ENCODE measurements at regions not wholly inside any gene's neighbourhood (a gene's known extent, or its start where the extent isn't known, plus 50 kb on each side); places are given as distances from the start of the nearest gene placed in this dataset.

DNA sequence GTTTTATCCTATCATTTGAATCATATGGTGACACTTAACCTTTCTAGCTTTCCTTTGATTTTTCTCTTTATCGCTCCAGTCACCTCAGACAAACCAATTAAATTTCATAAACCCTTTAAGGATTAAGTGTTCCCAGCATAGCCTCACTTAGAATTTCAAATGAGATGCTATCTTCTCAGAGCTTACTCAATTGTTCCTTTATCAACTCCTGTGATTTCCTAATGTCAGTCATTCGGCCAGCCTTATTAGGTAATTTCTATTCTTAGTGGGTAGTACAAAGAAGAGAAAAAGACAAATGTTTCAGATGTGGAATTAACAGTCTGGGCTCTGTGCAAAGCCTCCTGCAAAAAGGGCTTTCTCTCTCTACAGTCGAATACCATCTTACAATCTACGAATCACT lies 77.1 kb upstream of the CCDC90B start:
- Mint-ChIP-seq H3K36me3 (ENCODE audit: low read depth) (no peaks in the 10 kb centered on the region), H3K4me1 (ENCODE audit: low read depth) (no peaks in the 10 kb centered on the region), H3K27ac (no peak overlapping the region), H3K4me3 (no peak overlapping the region), H3K27me3 (peaks cover 5% of the 10 kb centered on the region), H3K9me3 (peaks cover 11% of the 10 kb centered on the region)
- POLR2A ChIA-PET = no interaction called here
- H3K27ac ChIP-seq (ENCODE audit: low read depth in 1 of 2, low read length in 2 of 2) = no peak overlapping the region
- H3K9me3 ChIP-seq (ENCODE audit: control insufficient read depth in 1 of 2, insufficient read depth in 1 of 2, low read length in 2 of 2) = peaks cover 3 to 14% of the 10 kb centered on the region in 2 experiments
- TF ChIP-seq CTCF (IDR thresholded peaks at IDR 0.05) = no peak
- CTCF ChIA-PET = no interaction called here
- intact Hi-C loops (cut with DNase I, micrococcal nuclease) = no loop called here
- DNase-seq (no peak), ATAC-seq (ENCODE audit: poor library complexity) (no peak)
- no peaks in the 10 kb centered on the region for H3K27me3 ChIP-seq (ENCODE audit: control insufficient read depth in 1 of 2, insufficient read depth in 2 of 2, low read length in 2 of 2)
- H3K36me3 ChIP-seq (ENCODE audit: insufficient read depth, low read length) = no peaks in the 10 kb centered on the region
- no peaks in the 10 kb centered on the region for H3K4me1 ChIP-seq (ENCODE audit: insufficient read depth, low read length)
- no peak overlapping the region for H3K4me3 ChIP-seq (ENCODE audit: low read length)

GRCh38 chr11:83361831-83362230 lies 75.7 kb upstream of the CCDC90B start:
- no peak for TF ChIP-seq CTCF (IDR thresholded peaks at IDR 0.05)
- Mint-ChIP-seq H3K36me3 (ENCODE audit: low read depth) (no peaks in the 10 kb centered on the region), H3K27me3 (peaks cover 5% of the 10 kb centered on the region), H3K9me3 (peaks cover 3% of the 10 kb centered on the region), H3K4me1 (ENCODE audit: low read depth) (no peaks in the 10 kb centered on the region), H3K4me3 (no peak overlapping the region), H3K27ac (no peak overlapping the region)
- intact Hi-C loops (cut with DNase I, micrococcal nuclease) = no loop called here
- no peak for DNase-seq
- Histone ChIP-seq H3K27me3 (ENCODE audit: control insufficient read depth in 1 of 2, insufficient read depth in 2 of 2, low read length in 2 of 2) (no peaks in the 10 kb centered on the region), H3K4me1 (ENCODE audit: insufficient read depth, low read length) (no peaks in the 10 kb centered on the region), H3K9me3 (ENCODE audit: control insufficient read depth in 1 of 2, insufficient read depth in 1 of 2, low read length in 2 of 2) (no peaks in the 10 kb centered on the region), H3K36me3 (ENCODE audit: insufficient read depth, low read length) (no peaks in the 10 kb centered on the region), H3K4me3 (ENCODE audit: low read length) (no peak overlapping the region), H3K27ac (ENCODE audit: low read depth in 1 of 2, low read length in 2 of 2) (no peak overlapping the region)
- CTCF ChIA-PET = no interaction called here
- ATAC-seq (ENCODE audit: poor library complexity) = no peak
- POLR2A ChIA-PET = no interaction called here

- Histone ChIP-seq H3K36me3 (ENCODE audit: insufficient read depth, low read length) (no peaks in the 10 kb centered on the region), H3K27me3 (ENCODE audit: control insufficient read depth in 1 of 2, insufficient read depth in 2 of 2, low read length in 2 of 2) (no peaks in the 10 kb centered on the region), H3K4me1 (ENCODE audit: insufficient read depth, low read length) (no peaks in the 10 kb centered on the region), H3K4me3 (ENCODE audit: low read length) (no peak overlapping the region), H3K9me3 (ENCODE audit: control insufficient read depth in 1 of 2, insufficient read depth in 1 of 2, low read length in 2 of 2) (no peaks in the 10 kb centered on the region), H3K27ac (ENCODE audit: low read depth in 1 of 2, low read length in 2 of 2) (no peak overlapping the region)
- Mint-ChIP-seq H3K36me3 (ENCODE audit: low read depth) (no peaks in the 10 kb centered on the region), H3K27ac (no peak overlapping the region), H3K4me3 (no peak overlapping the region), H3K9me3 (no peaks in the 10 kb centered on the region), H3K27me3 (no peaks in the 10 kb centered on the region), H3K4me1 (ENCODE audit: low read depth) (no peaks in the 10 kb centered on the region)
- ATAC-seq (ENCODE audit: poor library complexity) (no peak), DNase-seq (no peak)
- no peak for TF ChIP-seq CTCF (IDR thresholded peaks at IDR 0.05)
- intact Hi-C loops (cut with DNase I, micrococcal nuclease) = no loop called here
- CTCF ChIA-PET = no interaction called here
- POLR2A ChIA-PET = no interaction called here
Measured at GRCh38 chr11:83355391-83355790, 69.2 kb upstream of the CCDC90B start.

Measured in CD4-positive, alpha-beta T cell (primary cell).